ENCODE measurements at regions not wholly inside any gene's neighbourhood (a gene's known extent, or its start where the extent isn't known, plus 50 kb on each side); places are given as distances from the start of the nearest gene placed in this dataset.

DNA sequence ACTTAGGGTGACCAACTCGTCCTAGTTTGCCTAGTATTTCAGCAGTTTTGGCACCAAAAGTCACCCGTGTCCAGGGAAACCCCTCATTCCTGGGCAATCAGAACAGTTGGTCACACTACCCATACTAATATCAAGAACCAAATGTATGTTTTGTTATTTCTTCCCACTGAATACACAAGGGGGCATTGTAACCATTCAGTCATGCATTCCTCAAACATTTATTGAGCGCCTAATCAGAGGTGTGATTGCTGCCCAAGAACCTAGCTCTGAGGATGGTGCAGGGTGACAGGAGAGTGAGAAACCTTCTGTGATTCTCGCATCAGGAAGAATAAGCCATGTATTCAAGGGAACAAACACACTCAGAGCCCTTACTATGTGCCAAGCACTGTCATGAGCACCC, 69.8 kb upstream of the RAI2 start:
- TF ChIP-seq, protein P1, sequence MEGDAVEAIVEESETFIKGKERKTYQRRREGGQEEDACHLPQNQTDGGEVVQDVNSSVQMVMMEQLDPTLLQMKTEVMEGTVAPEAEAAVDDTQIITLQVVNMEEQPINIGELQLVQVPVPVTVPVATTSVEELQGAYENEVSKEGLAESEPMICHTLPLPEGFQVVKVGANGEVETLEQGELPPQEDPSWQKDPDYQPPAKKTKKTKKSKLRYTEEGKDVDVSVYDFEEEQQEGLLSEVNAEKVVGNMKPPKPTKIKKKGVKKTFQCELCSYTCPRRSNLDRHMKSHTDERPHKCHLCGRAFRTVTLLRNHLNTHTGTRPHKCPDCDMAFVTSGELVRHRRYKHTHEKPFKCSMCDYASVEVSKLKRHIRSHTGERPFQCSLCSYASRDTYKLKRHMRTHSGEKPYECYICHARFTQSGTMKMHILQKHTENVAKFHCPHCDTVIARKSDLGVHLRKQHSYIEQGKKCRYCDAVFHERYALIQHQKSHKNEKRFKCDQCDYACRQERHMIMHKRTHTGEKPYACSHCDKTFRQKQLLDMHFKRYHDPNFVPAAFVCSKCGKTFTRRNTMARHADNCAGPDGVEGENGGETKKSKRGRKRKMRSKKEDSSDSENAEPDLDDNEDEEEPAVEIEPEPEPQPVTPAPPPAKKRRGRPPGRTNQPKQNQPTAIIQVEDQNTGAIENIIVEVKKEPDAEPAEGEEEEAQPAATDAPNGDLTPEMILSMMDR (IDR thresholded peaks at IDR 0.05) = no peak
- no peak for TF ChIP-seq POLR2A (IDR thresholded peaks at IDR 0.05)

Measured in uterus (tissue), 2 donors.